ENCODE measurements at regions not wholly inside any gene's neighbourhood (a gene's known extent, or its start where the extent isn't known, plus 50 kb on each side); places are given as distances from the start of the nearest gene placed in this dataset.
"Not testable (repeated sequence)": the region's sequence is repeated elsewhere in the genome, so short reads cannot be mapped to it uniquely, and the experiment has no call there.

DNA sequence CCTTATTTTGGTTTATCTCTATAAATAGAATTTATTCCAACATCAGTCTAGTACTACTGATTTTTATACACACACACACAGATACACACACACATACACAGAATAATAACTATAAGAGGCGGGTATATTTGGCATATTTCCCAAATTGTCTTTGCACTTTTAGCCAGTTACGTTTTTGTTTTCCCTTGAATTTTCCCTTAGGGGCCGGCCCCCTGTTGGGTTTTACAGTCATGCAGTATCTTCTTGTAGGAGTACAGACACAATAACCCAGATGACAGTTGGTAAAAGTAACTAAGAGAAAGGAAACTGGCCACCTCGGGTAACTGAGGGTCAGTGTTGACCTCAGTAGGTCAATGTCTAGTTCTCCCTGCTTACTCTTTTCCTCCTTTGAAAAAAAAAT, 50.9 kb downstream of the DISP1 start:
- DNase-seq, result no peak

DNA sequence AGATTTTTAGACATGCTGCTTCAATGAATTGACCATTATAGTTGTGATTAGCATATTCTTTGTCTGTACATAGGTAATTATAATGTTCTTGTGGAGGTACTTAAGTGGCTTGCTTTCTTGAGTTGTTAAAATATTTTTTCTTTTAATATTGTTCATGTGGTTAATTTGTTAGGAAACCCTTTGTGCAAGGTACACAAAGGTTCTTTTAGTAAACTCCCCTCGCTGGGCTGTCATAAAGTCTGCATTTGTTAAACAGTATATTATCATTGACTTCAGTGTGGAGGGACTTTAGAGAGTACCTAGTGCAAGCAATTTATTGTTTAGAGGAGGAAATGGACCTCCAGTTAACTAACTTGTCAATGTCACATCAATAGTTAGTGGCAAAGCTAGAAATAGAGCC, 52.5 kb downstream of the DISP1 start:
- DNase-seq, result no peak

DNA sequence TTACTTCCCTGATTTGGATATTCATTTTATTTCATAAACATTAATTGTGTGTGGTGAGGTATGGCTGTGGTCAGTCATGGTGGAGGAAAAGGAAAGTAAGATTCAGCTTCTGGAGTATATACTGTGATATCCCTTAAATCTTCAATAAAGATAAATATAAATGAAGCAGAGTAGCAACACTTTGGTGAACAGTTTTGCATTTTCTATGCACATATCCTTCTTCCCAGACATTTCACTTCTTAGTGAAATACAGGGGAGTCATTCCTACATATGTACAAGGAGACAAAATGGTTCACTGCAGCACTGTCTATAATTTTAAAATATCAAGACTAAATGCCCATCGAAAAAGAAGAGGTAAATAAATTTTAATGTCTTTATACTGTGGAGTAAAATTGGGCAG, 61.3 kb downstream of the DISP1 start:
- no peak for DNase-seq

DNA sequence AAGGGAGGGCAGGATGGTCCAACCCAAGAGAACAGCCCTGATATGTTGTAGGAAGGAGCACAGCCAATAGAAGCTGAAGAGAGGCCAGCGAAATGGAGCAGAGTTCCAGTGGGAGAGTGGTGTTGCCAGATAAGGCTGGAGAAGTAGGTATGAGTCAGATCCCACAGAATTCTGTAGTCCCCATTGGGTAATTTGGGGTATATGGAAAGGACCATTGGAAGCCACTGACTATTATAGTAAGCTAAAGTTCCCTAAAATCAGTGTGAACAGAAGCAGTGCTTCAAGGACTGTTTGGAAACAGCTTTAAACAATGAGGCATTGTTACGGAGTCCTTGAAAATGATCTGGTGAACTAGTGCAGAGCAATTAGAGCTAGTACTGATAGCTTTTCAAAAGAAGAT, 63.0 kb downstream of the DISP1 start:
- no peak for DNase-seq

DNA sequence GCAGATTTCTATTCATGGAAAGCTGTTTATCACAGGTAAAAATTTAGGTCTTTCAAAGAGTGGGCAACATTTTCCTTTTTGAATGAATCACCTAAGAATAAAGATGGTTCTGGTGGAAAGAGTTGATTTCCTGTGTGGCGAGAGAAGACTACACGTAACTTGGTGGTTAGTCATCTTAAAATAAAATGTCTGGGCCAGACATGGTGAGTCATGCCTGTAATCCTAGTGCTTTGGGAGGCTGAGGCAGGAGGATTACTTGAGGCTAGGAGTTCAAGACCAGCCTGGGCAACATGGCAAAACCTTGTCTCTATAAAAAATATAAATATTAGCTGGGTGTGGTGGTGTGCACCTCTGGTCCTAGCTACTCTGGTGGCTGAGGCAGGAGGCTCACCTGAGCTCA, 65.7 kb downstream of the DISP1 start:
- DNase-seq, result no peak

DNA sequence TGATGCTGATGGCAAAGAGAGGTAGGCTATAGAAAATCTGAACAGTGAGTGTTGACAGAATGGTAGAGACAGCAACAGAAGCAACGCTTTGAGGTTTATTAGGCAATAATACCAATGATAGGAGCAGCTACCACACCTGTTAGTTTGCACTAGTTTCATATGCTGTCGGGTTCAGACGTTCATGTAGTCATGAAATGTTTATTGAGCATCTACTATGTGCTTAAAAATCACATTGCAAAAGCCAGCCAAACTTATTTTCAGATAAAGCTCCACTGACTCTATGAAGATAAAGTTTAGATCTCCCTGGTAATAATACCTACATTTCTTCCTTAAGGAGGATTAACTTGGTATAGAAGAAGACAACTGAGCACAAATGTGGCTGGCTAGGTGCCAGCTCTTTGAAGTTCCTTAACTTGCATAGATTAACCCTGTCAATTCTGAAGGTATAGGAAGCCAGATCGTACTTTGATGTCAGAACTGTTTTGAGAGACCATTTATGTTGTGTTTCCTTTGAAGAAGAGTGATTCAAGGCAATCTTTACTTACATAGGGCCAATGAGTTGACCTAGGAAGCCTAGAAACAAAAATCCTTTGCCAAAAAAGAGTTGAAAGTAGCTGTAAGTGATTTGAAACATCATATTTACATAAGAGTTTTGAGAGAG, 71.5 kb downstream of the DISP1 start:
- no peak for DNase-seq

DNA sequence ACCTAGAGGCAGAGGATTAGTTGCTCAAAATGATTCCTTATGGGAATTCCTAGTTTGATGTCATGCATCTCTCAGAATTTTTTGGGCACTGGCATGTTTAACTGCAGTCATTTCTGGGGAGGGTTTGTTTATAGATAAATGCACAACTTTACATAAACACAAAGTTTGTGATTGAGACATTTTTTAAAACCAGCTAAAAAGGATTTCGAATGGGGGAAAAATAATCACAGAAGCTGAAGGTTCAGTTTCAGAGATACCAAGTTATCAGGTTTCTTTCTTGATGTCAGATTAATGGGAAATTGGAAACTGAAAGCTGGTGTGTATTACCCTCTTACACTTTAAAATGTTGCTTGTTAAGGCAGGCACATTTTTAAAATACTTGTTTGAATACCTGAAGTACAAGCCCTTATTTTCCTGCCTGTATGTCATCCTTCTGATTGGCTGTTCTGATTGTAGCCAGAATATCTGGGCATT, 72.1 kb downstream of the DISP1 start:
- DNase-seq, result no peak

DNA sequence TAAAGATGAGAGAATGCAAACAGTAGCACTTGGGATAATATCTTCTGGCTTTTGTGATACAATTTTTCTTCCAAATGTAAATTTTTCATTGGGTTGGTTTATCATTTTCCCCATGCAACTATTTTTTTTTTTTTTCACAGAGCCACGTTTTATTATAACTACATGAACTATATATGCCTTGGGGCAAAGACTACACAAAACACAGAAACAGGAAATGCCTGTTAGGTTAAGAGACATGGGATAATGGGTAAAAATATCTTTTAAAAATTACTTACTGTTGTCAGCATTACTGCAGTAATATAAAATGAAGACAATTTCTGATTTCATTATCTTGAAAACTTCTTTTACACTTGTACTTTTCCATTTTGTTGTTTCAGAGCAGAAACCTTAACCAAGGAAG, 74.6 kb downstream of the DISP1 start:
- no peak for DNase-seq

DNA sequence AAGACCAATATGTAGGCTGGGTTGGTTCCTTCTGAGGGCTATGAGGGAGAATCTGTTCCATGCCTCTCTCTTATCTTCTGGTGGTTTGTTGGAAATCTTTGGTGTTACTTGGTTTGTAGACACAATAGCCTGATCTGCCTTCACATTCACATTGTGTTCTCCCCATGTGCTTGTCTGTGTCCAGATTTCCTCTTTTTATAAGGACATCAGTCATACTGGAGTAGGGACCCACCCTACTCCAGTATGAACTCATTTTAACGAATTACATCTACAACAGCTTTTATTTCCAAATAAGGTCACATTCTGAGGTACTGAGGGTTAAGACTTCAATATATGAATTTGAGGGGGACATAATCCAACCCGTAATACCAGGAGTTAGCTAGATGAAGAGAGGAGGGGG, 75.9 kb downstream of the DISP1 start:
- DNase-seq, result no peak

DNA sequence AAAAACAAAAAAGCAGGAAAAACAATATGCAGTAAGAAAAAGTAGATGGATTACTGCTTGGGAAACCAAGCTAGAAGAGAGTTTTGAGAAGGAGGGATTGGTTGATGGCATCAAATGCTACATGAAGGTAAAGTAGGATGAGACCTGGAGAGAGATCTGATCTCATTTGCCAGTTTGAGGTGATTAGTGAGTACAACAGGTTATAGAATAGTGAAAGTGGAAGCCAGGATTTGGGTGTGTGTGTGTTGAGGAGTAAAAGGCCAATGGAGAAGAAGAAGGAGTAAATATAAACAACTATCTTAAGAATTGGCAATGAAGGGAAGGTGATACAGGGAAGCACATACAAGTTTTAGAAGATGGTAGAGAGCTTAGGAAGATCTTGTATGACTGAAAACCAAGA, 76.7 kb downstream of the DISP1 start:
- no peak for DNase-seq

DNA sequence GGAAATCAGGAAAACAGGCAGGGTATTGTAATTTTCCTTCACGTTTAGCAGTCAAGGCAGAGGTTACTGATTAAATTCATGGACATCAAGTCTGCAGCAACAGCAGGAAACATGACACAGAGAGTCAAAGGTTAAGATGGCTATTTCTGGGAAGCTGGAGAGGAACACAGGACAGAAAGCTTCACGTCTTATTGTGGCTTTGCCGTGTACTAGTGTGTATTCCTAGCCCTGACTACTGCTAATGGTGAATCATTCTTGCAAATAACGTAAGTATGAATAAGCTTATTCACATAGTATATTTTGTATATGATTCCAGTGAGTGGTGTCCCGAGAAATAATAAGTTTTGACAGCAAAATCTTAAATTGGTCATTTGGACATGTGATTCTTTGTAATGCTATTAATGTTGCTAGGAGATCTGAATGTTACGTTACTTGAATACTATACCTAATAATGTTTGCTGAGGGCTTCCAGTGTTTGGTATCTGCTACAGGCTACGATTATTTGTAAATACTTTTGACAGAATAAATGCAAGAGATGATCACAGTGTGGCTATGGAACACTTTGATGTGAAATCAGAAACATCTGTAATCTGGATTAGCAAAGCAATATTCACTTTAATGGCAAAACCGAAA, 77.4 kb downstream of the DISP1 start:
- DNase-seq, result no peak

DNA sequence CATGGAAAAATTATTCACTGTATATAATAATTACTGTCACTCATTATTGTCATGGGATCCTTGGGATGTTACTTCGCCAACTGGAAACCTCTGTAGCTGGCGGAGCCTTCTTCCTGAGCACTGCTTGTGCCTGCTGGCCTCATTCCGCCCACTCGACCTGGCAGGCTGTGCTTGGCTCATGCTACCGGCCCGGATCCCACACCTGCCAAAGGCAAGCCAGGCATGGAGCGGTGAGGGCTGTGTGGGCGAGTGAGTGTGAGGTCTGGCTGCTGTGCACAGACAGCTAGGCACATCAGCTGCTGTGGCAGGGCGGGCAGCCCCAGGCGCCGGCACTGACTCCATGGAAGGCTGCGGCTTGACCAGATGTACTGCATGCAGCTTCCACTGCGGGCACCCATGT, 78.4 kb downstream of the DISP1 start:
- DNase-seq, result no peak

DNA sequence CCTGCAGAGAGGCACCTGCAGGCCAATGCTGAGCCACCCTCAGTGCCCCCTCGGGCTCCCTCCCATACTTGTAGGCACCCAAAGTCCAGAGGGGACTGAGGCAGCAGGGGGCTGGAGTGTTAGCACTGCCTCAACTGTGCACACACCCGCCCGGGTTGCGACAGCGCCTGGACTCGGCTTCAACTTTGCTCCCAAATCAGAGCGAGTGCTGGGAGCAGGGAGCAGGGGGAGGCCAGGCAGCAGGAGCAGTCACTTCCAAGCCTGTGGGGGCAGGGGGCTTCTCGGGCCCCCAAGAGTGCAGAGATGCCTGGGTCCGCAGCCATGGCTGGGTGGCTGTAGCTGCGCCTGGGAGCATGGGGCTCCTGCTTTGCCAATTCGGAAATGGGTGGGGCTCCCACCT, 79.5 kb downstream of the DISP1 start:
- no peak for DNase-seq

DNA sequence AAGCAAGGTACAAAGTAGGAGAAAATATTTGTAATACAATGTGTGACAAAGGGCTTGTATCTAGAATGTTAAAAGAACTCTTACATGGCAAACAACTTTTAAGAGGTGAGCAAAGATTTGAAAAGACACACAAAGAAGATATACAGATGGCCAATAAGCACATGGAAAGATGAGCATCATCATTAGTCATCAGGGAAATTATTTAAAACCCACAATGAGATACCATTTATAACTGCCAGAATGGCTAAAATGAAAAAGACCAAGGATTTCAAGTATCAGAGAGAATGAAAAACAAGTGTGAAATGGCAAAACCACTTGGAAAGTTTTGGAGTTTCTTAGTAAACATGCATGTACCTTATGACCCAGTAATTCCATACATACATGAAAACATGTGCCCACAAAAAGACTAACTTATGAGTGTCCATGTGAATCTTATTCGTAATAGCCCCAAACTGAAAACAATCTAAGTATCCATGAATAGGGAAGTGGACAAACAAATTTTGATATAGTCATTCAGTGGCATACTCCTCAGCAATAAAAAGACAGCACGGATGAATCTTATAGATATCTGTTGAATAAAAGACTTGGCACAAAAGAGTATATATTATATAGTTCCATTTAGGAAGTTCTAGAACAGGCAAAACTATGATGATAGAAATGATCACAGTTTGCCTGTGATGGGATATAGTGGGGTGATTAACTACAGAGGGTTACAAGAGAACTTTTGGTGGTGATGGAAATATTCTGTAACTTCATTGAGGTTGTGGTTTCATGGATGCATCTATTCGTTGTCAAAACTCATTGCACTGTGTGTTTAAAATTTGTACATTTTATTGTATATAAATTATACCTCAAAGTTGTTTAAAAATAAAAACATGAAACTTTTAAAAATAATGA, 82.0 kb downstream of the DISP1 start:
- no peak for DNase-seq

DNA sequence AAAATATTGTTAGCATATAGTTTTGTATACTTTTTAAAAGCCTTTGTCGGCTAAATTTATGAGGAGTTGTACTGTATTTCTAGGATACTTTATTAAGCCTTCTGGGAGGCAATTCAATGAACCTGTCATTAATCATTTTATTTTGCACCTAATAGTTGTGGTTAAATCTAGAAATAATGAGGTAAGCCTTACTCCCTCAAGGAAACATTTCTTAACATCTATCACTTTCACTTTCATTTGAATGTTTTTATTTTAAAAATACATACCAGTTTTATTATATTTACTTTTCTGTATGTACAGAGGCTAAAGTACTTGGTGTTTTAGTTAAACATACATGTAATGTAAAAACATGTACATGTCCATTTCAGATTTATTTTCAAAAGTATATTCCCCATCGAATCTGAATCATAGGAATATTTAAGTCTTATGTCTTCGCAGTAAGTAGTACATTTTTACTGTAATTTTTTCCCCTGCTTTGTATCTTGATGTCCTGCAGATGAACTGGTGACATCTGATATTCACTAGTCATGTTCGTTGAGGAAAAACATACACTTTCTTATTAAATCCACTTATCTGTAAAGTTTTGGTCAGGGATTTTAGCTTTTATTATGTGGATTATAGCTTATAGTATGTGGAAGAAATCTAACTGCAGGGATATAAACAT, 82.8 kb downstream of the DISP1 start:
- DNase-seq, result no peak

DNA sequence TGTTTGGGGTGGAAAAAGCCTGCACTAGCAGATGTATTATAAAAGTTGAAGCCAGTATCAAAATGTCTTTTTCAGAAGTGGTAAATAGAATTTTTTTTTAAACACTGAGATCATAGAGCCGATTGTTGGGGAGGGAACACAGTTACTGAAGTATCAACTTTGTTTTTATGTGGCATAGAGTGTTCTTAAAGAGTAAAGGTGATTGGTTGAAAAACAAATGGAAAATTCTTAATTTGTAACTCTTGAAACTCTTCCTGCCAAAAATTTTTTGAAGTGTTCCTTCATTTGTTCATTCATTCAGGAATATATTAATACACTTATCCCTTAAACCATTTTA, 83.3 kb downstream of the DISP1 start:
- DNase-seq, result no peak

DNA sequence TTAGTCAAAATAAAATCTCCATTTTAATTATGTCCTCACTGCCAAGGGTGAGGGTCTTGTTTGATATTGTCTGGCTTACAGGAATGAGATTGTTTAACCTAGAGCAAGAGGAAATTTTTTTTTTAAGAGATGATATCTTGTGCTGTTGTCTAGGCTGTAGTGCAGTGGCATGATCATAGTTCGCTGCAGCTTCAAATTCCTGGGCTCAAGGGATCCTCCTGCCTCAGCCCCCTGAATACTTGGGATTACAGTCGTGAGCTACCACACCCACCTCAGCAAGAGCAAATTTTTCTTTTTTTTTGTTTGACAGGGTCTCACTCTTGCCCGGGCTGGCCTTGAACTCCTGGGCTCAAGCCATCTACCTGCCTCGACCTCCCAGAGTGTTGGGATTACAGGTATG, 84.6 kb downstream of the DISP1 start:
- no peak for DNase-seq

DNA sequence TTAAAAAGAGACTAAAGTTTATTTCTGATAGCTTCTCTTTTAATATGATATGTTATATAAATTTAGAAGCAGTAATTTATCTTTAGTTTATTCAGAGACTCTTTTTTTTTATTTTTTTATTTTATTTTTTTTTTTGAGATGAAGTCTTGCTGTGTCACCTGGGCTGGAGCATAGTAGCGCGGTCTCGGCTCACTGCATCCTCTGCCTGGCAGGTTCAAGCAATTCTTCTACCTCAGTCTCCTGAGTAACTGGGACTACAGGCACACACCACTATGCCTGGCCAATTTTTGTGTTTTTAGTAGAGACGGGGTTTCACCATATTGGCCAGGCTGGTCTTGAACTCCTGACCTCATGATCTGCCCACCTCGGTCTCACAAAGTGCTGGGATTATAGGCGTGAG, 89.6 kb downstream of the DISP1 start:
- peak; percentile 13 for DNase-seq

DNA sequence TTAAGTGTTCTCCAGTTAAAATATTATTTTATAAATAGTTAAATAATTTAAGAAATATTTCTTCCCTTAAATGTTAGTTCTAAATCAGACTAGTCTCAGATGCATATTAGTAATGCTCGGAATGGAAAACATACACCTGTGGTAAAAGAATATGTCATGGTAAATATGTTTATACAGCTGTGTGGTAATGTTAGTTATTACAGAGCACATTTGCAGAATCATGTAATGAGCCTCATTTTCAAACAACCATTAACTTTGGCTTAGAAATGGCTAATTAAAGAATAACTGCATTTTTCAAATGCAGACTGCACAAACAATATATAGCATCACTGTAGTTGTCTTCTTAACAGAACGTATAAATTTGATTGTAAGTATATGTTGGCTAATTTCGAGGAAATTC, 90.3 kb downstream of the DISP1 start:
- DNase-seq, result peak; percentile 58

DNA sequence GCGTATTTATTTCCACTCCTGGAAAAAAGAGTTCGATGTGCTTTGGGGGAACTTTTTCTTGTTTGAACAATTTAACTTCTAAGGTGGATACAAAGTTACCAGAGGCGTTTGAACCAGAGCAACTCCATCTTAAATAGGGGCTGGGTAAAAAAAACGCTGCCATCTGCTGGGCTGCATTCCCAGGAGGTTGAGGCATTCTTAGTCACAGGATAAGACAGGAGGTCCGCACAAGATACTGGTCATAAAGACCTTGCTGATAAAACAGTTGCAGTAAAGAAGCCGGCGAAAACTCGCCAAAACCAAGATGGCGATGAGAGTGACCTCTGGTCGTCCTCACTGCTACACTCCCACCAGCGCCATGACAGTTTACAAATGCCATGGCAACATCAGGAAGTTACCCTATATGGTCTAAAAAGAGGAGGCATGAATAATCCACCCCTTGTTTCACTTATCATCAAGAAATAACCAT, 91.5 kb downstream of the DISP1 start:
- not testable (repeated sequence) for DNase-seq

DNA sequence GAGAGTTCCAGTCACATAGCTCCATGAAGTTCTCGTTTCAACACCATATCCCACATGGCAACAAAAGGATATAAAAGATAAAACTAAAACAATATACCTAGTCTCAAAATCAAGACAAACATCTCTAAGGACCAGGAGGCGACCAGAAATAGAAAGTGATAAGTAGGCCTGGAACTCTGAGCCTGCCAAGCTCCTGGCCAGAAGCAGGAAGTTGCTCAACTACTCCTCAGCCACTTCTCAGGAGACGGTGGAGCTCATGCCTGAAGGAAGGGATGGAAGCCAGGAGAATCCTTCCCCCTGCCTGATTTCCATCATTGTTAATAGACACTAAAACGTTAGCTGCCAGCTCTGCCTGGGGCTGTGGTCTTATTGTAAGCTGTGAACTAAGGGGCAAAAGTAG, 94.7 kb downstream of the DISP1 start:
- DNase-seq, result no peak

DNA sequence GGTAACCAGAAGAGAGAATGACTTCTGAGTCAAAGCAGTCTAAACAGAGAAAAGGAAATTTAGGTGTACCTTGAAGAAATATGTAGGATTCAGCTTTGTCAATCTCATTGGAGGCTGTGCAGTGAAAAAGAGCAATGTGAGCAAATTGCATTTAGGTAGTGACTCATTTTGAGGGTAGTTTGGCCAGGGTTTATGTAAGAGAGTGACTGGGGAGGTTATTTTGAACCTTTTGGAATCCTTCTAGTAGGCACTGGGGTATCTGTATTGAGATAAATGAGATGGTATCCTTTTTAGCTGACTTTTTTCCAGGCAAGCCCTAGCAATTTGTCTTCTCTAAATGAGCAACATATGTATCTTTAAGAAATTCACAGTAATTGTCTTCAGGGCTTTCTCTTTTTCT, 95.9 kb downstream of the DISP1 start:
- DNase-seq, result no peak

DNA sequence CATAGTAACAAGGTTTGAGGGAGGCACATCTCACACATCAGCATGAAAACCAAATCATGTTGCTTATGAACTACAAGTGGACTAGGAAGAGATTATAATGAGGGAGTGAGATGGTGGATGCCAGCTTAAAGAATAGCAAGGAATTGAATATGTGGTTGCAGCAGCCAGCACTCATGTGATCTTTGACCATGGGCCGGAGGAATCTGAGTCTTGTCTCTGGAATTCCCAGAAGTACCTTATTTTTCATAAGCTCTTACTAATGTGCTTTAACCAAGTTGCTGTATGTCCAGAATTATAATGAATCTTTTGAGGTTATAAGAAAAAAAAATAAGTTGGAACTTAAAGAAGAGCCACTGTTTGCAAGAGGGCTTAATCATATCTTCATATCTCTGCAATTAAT, 97.0 kb downstream of the DISP1 start:
- no peak for DNase-seq

DNA sequence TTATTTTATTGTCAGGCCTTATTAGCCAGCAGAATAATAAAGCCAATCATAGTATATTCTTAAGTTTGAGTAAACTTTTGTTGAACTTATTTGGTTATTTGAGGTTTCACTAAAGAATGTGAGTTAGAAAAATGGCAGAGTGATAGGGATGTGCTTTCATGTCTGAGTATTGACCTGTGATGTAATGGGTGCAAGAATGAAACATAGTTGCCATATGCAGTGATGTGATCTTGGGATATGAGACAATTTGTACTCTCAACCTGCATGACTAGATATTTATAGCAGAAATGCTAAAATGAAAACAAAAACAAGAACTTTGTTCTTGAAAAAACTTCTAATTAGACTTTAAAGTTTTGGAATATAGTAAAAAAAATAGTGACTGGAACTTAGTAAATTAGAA, 97.9 kb downstream of the DISP1 start:
- DNase-seq, result no peak
